ENCODE measurements at regions not wholly inside any gene's neighbourhood (a gene's known extent, or its start where the extent isn't known, plus 50 kb on each side); places are given as distances from the start of the nearest gene placed in this dataset.

DNA sequence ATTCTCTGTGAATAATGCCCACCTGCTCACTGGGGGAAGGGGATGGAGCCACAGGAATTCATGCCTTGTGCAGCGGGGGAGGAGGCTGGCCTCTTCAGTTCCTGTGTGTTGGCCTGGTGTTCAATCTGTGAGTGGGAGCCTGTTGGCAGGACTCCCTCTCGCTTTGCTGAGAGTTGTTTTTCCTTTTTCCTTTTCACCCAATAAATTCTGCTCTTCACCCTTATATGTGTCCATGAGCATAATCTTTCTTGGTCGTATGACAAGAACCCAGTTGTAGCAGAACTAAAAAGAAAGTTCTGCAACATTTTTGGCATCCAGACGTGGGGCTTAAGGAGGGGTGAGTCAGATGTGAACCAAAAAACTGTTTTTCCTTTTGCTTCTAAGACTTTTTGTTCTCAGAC lies 235.2 kb upstream of the HDX start:
- WGBS (ENCODE audit: insufficient coverage), result no CpG with 5 or more reads among the region's 4 CpGs
- H3K4me1 Mint-ChIP-seq, result no peaks in the 10 kb centered on the region
- TF ChIP-seq EZH2 (IDR thresholded peaks at IDR 0.05; ENCODE audit: borderline replicate concordance, insufficient read depth, low read depth, low read length, poor library complexity, severe bottlenecking) (no peak), CTCF (IDR thresholded peaks at IDR 0.05) (no peak)
- no peaks in the 10 kb centered on the region for H3K4me1 ChIP-seq (ENCODE audit: control insufficient read depth in 2 of 2, insufficient read depth in 2 of 2, low read length in 2 of 2)
- H3K27ac ChIP-seq (ENCODE audit: low read length in 2 of 2), result no peak overlapping the region
- H3K9ac ChIP-seq (ENCODE audit: low read length), result no peak overlapping the region
- ATAC-seq (ENCODE audit: low read depth) (no peak), DNase-seq (no peak)
- no peaks in the 10 kb centered on the region for H4K20me1 ChIP-seq (ENCODE audit: control insufficient read depth, insufficient read depth, low read length, poor library complexity, severe bottlenecking)
- peaks cover 4% of the 10 kb centered on the region for H3K27me3 Mint-ChIP-seq
- H3K9me3 ChIP-seq (ENCODE audit: control extremely low read depth in 1 of 3, control insufficient read depth in 2 of 3, insufficient read depth in 1 of 3, low read length in 2 of 3), result no peaks in the 10 kb centered on the region
- no peak overlapping the region for H2AFZ ChIP-seq (ENCODE audit: insufficient read depth, low read depth, low read length, poor library complexity, severe bottlenecking)
- ChIA-PET CTCF (no interaction called here), POLR2A (no interaction called here)
- H3K4me3 ChIP-seq (ENCODE audit: control extremely low read depth in 1 of 5, extremely low read depth in 1 of 5, insufficient read depth in 1 of 5, low read depth in 2 of 5, low read length in 4 of 5), result no peak overlapping the region
- H3K4me2 ChIP-seq (replicated peaks; ENCODE audit: low read depth, low read length, poor library complexity, severe bottlenecking), result no peak overlapping the region
- H3K4me3 Mint-ChIP-seq, result no peak overlapping the region
- H3K27ac Mint-ChIP-seq, result no peak overlapping the region
- H3K9me3 Mint-ChIP-seq (ENCODE audit: insufficient read depth), result no peaks in the 10 kb centered on the region
- no peaks in the 10 kb centered on the region for H3K36me3 ChIP-seq (replicated peaks in 1 of 2; ENCODE audit: control extremely low read depth in 1 of 2, control insufficient read depth in 1 of 2, extremely low read depth in 1 of 2, insufficient read depth in 2 of 2, low read length in 1 of 2)
- H3K27me3 ChIP-seq (replicated peaks in 1 of 4; ENCODE audit: control extremely low read depth in 1 of 4, control insufficient read depth in 3 of 4, insufficient read depth in 4 of 4, low read length in 3 of 4), result no peaks in the 10 kb centered on the region
- intact Hi-C loops (cut with micrococcal nuclease), result no loop called here
- H3K79me2 ChIP-seq (ENCODE audit: control insufficient read depth, insufficient read depth, low read length), result no peaks in the 10 kb centered on the region

DNA sequence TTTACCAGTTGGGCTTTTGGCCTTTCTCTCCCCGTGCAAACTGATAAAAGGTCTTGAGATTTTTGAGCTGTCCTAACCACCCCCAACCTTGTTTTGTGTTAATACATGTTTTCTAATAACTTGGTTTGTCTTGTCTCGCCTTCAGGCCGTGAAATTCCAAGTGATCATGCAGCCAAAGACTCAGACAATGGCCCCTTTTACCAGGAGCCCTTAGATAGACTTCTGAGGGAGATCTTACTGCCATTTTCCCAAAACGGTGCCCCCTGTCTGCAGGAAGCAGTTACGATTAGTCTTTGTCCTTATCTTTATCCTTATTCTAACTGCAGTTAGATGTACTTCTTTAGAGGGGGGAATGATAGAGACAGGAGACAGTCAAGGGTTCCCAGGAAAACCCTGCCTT lies 245.3 kb upstream of the HDX start:
- no peaks in the 10 kb centered on the region for H3K36me3 ChIP-seq (replicated peaks in 1 of 2; ENCODE audit: control extremely low read depth in 1 of 2, control insufficient read depth in 1 of 2, extremely low read depth in 1 of 2, insufficient read depth in 2 of 2, low read length in 1 of 2)
- Mint-ChIP-seq H3K27ac (no peak overlapping the region), H3K27me3 (no peaks in the 10 kb centered on the region), H3K4me3 (no peak overlapping the region), H3K4me1 (no peaks in the 10 kb centered on the region), H3K9me3 (ENCODE audit: insufficient read depth) (no peaks in the 10 kb centered on the region)
- no peaks in the 10 kb centered on the region for H3K27me3 ChIP-seq (replicated peaks in 1 of 4; ENCODE audit: control extremely low read depth in 1 of 4, control insufficient read depth in 3 of 4, insufficient read depth in 4 of 4, low read length in 3 of 4)
- no peak overlapping the region for H3K27ac ChIP-seq (ENCODE audit: low read length in 2 of 2)
- no CpG with 5 or more reads among the region's 5 CpGs for WGBS (ENCODE audit: insufficient coverage)
- ChIA-PET CTCF (no interaction called here), POLR2A (no interaction called here)
- H4K20me1 ChIP-seq (ENCODE audit: control insufficient read depth, insufficient read depth, low read length, poor library complexity, severe bottlenecking), result no peaks in the 10 kb centered on the region
- no peaks in the 10 kb centered on the region for H3K9me3 ChIP-seq (ENCODE audit: control extremely low read depth in 1 of 3, control insufficient read depth in 2 of 3, insufficient read depth in 1 of 3, low read length in 2 of 3)
- H3K9ac ChIP-seq (ENCODE audit: low read length), result no peak overlapping the region
- H3K4me2 ChIP-seq (replicated peaks; ENCODE audit: low read depth, low read length, poor library complexity, severe bottlenecking), result no peak overlapping the region
- no peaks in the 10 kb centered on the region for H3K79me2 ChIP-seq (ENCODE audit: control insufficient read depth, insufficient read depth, low read length)
- intact Hi-C loops (cut with micrococcal nuclease), result no loop called here
- no peak for TF ChIP-seq EZH2 (IDR thresholded peaks at IDR 0.05; ENCODE audit: borderline replicate concordance, insufficient read depth, low read depth, low read length, poor library complexity, severe bottlenecking)
- no peak for TF ChIP-seq CTCF (IDR thresholded peaks at IDR 0.05)
- ATAC-seq (ENCODE audit: low read depth) (no peak), DNase-seq (no peak)
- no peak overlapping the region for H2AFZ ChIP-seq (ENCODE audit: insufficient read depth, low read depth, low read length, poor library complexity, severe bottlenecking)
- no peaks in the 10 kb centered on the region for H3K4me1 ChIP-seq (ENCODE audit: control insufficient read depth in 2 of 2, insufficient read depth in 2 of 2, low read length in 2 of 2)
- H3K4me3 ChIP-seq (ENCODE audit: control extremely low read depth in 1 of 5, extremely low read depth in 1 of 5, insufficient read depth in 1 of 5, low read depth in 2 of 5, low read length in 4 of 5), result no peak overlapping the region

All from B cell (primary cell).